WTC11 (cell line): ENCODE measurements at regions not wholly inside any gene's neighbourhood (a gene's known extent, or its start where the extent isn't known, plus 50 kb on each side); places are given as distances from the start of the nearest gene placed in this dataset.

Experiments used
- ATAC-seq: fragments of 200-7000 bp; cut with Tn5 transposase; 2 replicates; pipeline ENCODE4 v1.10.0; 2021; ENCODE audit warnings: mild to moderate bottlenecking, moderate library complexity
- CTCF ChIA-PET: fragments of 300-600 bp; sonication (Branson Sonifier 250); formaldehyde crosslinking; loops from one replicate; lab custom pipeline; 2021; ENCODE audit warnings: antibody characterized with exemption; lab: Charles Lee
- POLR2A ChIA-PET: fragments of 350-600 bp; sonication (Branson Sonifier 250); formaldehyde crosslinking; loops from one replicate; lab custom pipeline; 2021; ENCODE audit warnings: antibody characterized with exemption; lab: Charles Lee
- DNase-seq: peaks from one replicate; pipeline ENCODE4 v3.0.0; 2021; ENCODE audit warnings: low spot score
- H3K27ac Mint-ChIP-seq: 2 replicates; pipeline ENCODE4 v1.8.0; 2021; ENCODE audit warnings: mixed read lengths
- H3K27me3 Mint-ChIP-seq: 2 replicates; pipeline ENCODE4 v1.8.0; 2021; ENCODE audit warnings: low read depth, mild to moderate bottlenecking, moderate library complexity, mixed read lengths
- H3K36me3 Mint-ChIP-seq: 2 replicates; pipeline ENCODE4 v1.8.0; 2021; ENCODE audit warnings: mixed read lengths
- H3K4me1 Mint-ChIP-seq: 2 replicates; pipeline ENCODE4 v1.8.0; 2022; ENCODE audit warnings: mixed read lengths
- H3K4me3 Mint-ChIP-seq: 2 replicates; pipeline ENCODE4 v1.8.0; 2021; ENCODE audit warnings: mild to moderate bottlenecking, moderate library complexity, mixed read lengths
- H3K9me3 Mint-ChIP-seq: 2 replicates; pipeline ENCODE4 v1.8.0; 2021; ENCODE audit warnings: mixed read lengths
- NFATC4 ChIP-seq: fragments of 250-450 bp; sonication (Bioruptor Pico); IDR thresholded peaks from 2 replicates; pipeline ENCODE4 v1.9.0; 2021; ENCODE audit warnings: mild to moderate bottlenecking
- NFE2L1 ChIP-seq: sonication (generic); formaldehyde crosslinking; IDR thresholded peaks from 2 replicates; pipeline ENCODE4 v1.8.1; 2023; ENCODE audit warnings: missing genetic modification reagents
- NR1H2 ChIP-seq: sonication (generic); formaldehyde crosslinking; IDR thresholded peaks from 2 replicates; pipeline ENCODE4 v1.9.0; 2021; ENCODE audit warnings: mild to moderate bottlenecking, moderate library complexity, missing genetic modification reagents
- NR3C1 ChIP-seq: sonication (generic); formaldehyde crosslinking; conservative IDR thresholded peaks from 2 replicates; pipeline ENCODE4 v1.8.1; 2023; ENCODE audit warnings: low read depth, mild to moderate bottlenecking, missing genetic modification reagents
- SOX15 ChIP-seq: fragments of 250-450 bp; sonication (Bioruptor Pico); IDR thresholded peaks from 2 replicates; pipeline ENCODE4 v1.9.0; 2021; ENCODE audit warnings: mild to moderate bottlenecking
- TCF7 ChIP-seq: sonication (generic); formaldehyde crosslinking; IDR thresholded peaks from 2 replicates; pipeline ENCODE4 v1.8.0; 2022; ENCODE audit warnings: mild to moderate bottlenecking, low read depth, missing genetic modification reagents, moderate library complexity
- TEAD1 ChIP-seq: sonication (generic); formaldehyde crosslinking; IDR thresholded peaks from 2 replicates; pipeline ENCODE4 v1.8.0; 2022; ENCODE audit warnings: mild to moderate bottlenecking, missing genetic modification reagents
- TEAD4 ChIP-seq: sonication (generic); formaldehyde crosslinking; IDR thresholded peaks from 2 replicates; pipeline ENCODE4 v1.8.0; 2022; ENCODE audit warnings: mild to moderate bottlenecking, missing genetic modification reagents
- ZNF121 ChIP-seq: sonication (generic); formaldehyde crosslinking; IDR thresholded peaks from 2 replicates; pipeline ENCODE4 v1.8.0; 2023; ENCODE audit warnings: missing genetic modification reagents
- ZNF263 ChIP-seq: sonication (generic); formaldehyde crosslinking; IDR thresholded peaks from 2 replicates; pipeline ENCODE4 v1.8.1; 2022; ENCODE audit warnings: low read depth, mild to moderate bottlenecking, moderate library complexity, missing genetic modification reagents
- ZNF416 ChIP-seq: fragments of 250-450 bp; sonication (Bioruptor Pico); IDR thresholded peaks from 2 replicates; pipeline ENCODE4 v1.9.0; 2021; ENCODE audit warnings: mild to moderate bottlenecking, inconsistent platforms
- TF ChIP-seq, protein P1 (sequence below): sonication (generic); formaldehyde crosslinking; IDR thresholded peaks from 2 replicates; pipeline ENCODE4 v1.8.0; 2023; ENCODE audit warnings: missing genetic modification reagents, mild to moderate bottlenecking, borderline replicate concordance
- TF ChIP-seq, protein P2 (sequence below): fragments of 250-450 bp; sonication (Bioruptor Pico); IDR thresholded peaks from 2 replicates; pipeline ENCODE4 v1.9.0; 2021; ENCODE audit warnings: mild to moderate bottlenecking, borderline replicate concordance
- TF ChIP-seq, protein P3 (sequence below): sonication (generic); formaldehyde crosslinking; IDR thresholded peaks from 2 replicates; pipeline ENCODE4 v1.8.0; 2022; ENCODE audit warnings: mild to moderate bottlenecking, missing genetic modification reagents
- TF ChIP-seq, protein P4 (sequence below): sonication (generic); formaldehyde crosslinking; IDR thresholded peaks from 2 replicates; pipeline ENCODE4 v1.8.1; 2022; ENCODE audit warnings: low read depth, mild to moderate bottlenecking, moderate library complexity, missing genetic modification reagents, borderline replicate concordance
- TF ChIP-seq, protein P5 (sequence below): fragments of 250-450 bp; sonication (Bioruptor Pico); IDR thresholded peaks from 2 replicates; pipeline ENCODE4 v1.9.0; 2021; ENCODE audit warnings: mild to moderate bottlenecking

DNA sequence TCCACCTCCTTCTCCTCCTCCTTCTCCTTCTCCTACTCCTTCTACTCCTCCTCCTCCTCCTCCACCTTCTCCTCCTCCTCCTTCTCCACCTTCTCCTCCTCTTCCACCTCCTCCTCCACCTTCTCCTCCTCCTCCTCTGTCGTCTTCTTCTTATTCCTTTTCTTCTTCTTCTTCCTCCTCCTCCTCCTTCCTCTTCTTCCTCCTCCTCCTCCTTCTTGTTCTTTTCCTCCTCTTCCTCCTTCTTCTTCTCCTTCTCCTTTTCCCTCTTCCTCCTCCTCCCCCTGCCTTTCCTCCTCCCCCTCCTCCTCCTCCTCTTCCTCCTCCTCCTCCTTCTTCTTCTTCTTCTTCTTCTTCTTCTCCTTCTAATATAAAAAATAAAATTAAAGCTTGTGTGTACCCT, 971.2 kb upstream of the PIK3C3 start:
- Mint-ChIP-seq H3K36me3 (no peaks in the 10 kb centered on the region), H3K27me3 (no peaks in the 10 kb centered on the region), H3K27ac (no peak overlapping the region), H3K4me1 (peaks cover 6% of the 10 kb centered on the region), H3K9me3 (no peaks in the 10 kb centered on the region), H3K4me3 (no peak overlapping the region)
- ChIA-PET POLR2A (no interaction called here), CTCF (no interaction called here)
- no peak for ATAC-seq
- TF ChIP-seq, protein P1, sequence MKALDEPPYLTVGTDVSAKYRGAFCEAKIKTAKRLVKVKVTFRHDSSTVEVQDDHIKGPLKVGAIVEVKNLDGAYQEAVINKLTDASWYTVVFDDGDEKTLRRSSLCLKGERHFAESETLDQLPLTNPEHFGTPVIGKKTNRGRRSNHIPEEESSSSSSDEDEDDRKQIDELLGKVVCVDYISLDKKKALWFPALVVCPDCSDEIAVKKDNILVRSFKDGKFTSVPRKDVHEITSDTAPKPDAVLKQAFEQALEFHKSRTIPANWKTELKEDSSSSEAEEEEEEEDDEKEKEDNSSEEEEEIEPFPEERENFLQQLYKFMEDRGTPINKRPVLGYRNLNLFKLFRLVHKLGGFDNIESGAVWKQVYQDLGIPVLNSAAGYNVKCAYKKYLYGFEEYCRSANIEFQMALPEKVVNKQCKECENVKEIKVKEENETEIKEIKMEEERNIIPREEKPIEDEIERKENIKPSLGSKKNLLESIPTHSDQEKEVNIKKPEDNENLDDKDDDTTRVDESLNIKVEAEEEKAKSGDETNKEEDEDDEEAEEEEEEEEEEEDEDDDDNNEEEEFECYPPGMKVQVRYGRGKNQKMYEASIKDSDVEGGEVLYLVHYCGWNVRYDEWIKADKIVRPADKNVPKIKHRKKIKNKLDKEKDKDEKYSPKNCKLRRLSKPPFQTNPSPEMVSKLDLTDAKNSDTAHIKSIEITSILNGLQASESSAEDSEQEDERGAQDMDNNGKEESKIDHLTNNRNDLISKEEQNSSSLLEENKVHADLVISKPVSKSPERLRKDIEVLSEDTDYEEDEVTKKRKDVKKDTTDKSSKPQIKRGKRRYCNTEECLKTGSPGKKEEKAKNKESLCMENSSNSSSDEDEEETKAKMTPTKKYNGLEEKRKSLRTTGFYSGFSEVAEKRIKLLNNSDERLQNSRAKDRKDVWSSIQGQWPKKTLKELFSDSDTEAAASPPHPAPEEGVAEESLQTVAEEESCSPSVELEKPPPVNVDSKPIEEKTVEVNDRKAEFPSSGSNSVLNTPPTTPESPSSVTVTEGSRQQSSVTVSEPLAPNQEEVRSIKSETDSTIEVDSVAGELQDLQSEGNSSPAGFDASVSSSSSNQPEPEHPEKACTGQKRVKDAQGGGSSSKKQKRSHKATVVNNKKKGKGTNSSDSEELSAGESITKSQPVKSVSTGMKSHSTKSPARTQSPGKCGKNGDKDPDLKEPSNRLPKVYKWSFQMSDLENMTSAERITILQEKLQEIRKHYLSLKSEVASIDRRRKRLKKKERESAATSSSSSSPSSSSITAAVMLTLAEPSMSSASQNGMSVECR (CRISPR knock-in tag), result no peak
- TF ChIP-seq, protein P2, sequence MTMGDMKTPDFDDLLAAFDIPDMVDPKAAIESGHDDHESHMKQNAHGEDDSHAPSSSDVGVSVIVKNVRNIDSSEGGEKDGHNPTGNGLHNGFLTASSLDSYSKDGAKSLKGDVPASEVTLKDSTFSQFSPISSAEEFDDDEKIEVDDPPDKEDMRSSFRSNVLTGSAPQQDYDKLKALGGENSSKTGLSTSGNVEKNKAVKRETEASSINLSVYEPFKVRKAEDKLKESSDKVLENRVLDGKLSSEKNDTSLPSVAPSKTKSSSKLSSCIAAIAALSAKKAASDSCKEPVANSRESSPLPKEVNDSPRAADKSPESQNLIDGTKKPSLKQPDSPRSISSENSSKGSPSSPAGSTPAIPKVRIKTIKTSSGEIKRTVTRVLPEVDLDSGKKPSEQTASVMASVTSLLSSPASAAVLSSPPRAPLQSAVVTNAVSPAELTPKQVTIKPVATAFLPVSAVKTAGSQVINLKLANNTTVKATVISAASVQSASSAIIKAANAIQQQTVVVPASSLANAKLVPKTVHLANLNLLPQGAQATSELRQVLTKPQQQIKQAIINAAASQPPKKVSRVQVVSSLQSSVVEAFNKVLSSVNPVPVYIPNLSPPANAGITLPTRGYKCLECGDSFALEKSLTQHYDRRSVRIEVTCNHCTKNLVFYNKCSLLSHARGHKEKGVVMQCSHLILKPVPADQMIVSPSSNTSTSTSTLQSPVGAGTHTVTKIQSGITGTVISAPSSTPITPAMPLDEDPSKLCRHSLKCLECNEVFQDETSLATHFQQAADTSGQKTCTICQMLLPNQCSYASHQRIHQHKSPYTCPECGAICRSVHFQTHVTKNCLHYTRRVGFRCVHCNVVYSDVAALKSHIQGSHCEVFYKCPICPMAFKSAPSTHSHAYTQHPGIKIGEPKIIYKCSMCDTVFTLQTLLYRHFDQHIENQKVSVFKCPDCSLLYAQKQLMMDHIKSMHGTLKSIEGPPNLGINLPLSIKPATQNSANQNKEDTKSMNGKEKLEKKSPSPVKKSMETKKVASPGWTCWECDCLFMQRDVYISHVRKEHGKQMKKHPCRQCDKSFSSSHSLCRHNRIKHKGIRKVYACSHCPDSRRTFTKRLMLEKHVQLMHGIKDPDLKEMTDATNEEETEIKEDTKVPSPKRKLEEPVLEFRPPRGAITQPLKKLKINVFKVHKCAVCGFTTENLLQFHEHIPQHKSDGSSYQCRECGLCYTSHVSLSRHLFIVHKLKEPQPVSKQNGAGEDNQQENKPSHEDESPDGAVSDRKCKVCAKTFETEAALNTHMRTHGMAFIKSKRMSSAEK (CRISPR knock-in tag), result no peak
- TF ChIP-seq NR3C1 (no peak), SOX15 (CRISPR knock-in tag) (no peak), TEAD4 (CRISPR knock-in tag) (no peak), ZNF416 (CRISPR knock-in tag) (no peak), ZNF263 (no peak), TEAD1 (CRISPR knock-in tag) (no peak), NFATC4 (CRISPR knock-in tag) (no peak), NR1H2 (CRISPR knock-in tag) (no peak), TCF7 (CRISPR knock-in tag) (no peak), NFE2L1 (CRISPR knock-in tag) (no peak), ZNF121 (CRISPR knock-in tag) (no peak)
- TF ChIP-seq, protein P3, sequence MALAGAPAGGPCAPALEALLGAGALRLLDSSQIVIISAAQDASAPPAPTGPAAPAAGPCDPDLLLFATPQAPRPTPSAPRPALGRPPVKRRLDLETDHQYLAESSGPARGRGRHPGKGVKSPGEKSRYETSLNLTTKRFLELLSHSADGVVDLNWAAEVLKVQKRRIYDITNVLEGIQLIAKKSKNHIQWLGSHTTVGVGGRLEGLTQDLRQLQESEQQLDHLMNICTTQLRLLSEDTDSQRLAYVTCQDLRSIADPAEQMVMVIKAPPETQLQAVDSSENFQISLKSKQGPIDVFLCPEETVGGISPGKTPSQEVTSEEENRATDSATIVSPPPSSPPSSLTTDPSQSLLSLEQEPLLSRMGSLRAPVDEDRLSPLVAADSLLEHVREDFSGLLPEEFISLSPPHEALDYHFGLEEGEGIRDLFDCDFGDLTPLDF (CRISPR knock-in tag), result no peak
- TF ChIP-seq, protein P4, sequence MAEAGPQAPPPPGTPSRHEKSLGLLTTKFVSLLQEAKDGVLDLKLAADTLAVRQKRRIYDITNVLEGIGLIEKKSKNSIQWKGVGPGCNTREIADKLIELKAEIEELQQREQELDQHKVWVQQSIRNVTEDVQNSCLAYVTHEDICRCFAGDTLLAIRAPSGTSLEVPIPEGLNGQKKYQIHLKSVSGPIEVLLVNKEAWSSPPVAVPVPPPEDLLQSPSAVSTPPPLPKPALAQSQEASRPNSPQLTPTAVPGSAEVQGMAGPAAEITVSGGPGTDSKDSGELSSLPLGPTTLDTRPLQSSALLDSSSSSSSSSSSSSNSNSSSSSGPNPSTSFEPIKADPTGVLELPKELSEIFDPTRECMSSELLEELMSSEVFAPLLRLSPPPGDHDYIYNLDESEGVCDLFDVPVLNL (CRISPR knock-in tag), result no peak
- TF ChIP-seq, protein P5, sequence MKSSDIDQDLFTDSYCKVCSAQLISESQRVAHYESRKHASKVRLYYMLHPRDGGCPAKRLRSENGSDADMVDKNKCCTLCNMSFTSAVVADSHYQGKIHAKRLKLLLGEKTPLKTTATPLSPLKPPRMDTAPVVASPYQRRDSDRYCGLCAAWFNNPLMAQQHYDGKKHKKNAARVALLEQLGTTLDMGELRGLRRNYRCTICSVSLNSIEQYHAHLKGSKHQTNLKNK (CRISPR knock-in tag), result no peak
- TF ChIP-seq, all 79 proteins: peak for 0
- no peak for DNase-seq
